ENCODE measurements at regions not wholly inside any gene's neighbourhood (a gene's known extent, or its start where the extent isn't known, plus 50 kb on each side); places are given as distances from the start of the nearest gene placed in this dataset.

GRCh38 chr7:41910940-41911600, 208.2 kb upstream of the INHBA start:
- H3K36me3 ChIP-seq (replicated peaks; ENCODE audit: control insufficient read depth, insufficient read depth, low read length) = no peaks in the 10 kb centered on the region
- no peak for DNase-seq
- H3K4me3 ChIP-seq (ENCODE audit: insufficient read depth, low read depth, low read length) = no peak overlapping the region
- no peaks in the 10 kb centered on the region for H3K27me3 ChIP-seq (ENCODE audit: control insufficient read depth, insufficient read depth, low read length)

GRCh38 chr7:41907444-41907843, 204.6 kb upstream of the INHBA start:
- Histone ChIP-seq H3K4me3 (ENCODE audit: insufficient read depth, low read depth, low read length) (no peak overlapping the region), H3K27me3 (ENCODE audit: control insufficient read depth, insufficient read depth, low read length) (no peaks in the 10 kb centered on the region), H3K36me3 (replicated peaks; ENCODE audit: control insufficient read depth, insufficient read depth, low read length) (no peaks in the 10 kb centered on the region)
- DNase-seq = no peak

- Histone ChIP-seq H3K4me3 (ENCODE audit: insufficient read depth, low read depth, low read length) (no peak overlapping the region), H3K27me3 (ENCODE audit: control insufficient read depth, insufficient read depth, low read length) (no peaks in the 10 kb centered on the region), H3K36me3 (replicated peaks; ENCODE audit: control insufficient read depth, insufficient read depth, low read length) (no peaks in the 10 kb centered on the region)
- no peak for DNase-seq
Observed at GRCh38 chr7:41900532-41900931, 197.6 kb upstream of the INHBA start.

GRCh38 chr7:41899823-41900433, 197.0 kb upstream of the INHBA start:
- Histone ChIP-seq H3K4me3 (ENCODE audit: insufficient read depth, low read depth, low read length) (no peak overlapping the region), H3K36me3 (replicated peaks; ENCODE audit: control insufficient read depth, insufficient read depth, low read length) (no peaks in the 10 kb centered on the region), H3K27me3 (ENCODE audit: control insufficient read depth, insufficient read depth, low read length) (no peaks in the 10 kb centered on the region)
- DNase-seq = no peak

GRCh38 chr7:41893656-41894055, 190.8 kb upstream of the INHBA start:
- H3K4me3 ChIP-seq (ENCODE audit: insufficient read depth, low read depth, low read length) = no peak overlapping the region
- H3K27me3 ChIP-seq (ENCODE audit: control insufficient read depth, insufficient read depth, low read length) = no peaks in the 10 kb centered on the region
- H3K36me3 ChIP-seq (replicated peaks; ENCODE audit: control insufficient read depth, insufficient read depth, low read length) = no peaks in the 10 kb centered on the region
- no peak for DNase-seq

- DNase-seq = peak; percentile 48
- Histone ChIP-seq H3K36me3 (replicated peaks; ENCODE audit: control insufficient read depth, insufficient read depth, low read length) (no peaks in the 10 kb centered on the region), H3K27me3 (ENCODE audit: control insufficient read depth, insufficient read depth, low read length) (no peaks in the 10 kb centered on the region), H3K4me3 (ENCODE audit: insufficient read depth, low read depth, low read length) (no peak overlapping the region)
Observed at GRCh38 chr7:41892356-41893100, 189.6 kb upstream of the INHBA start.

- H3K36me3 ChIP-seq (replicated peaks; ENCODE audit: control insufficient read depth, insufficient read depth, low read length) = no peaks in the 10 kb centered on the region
- no peak overlapping the region for H3K4me3 ChIP-seq (ENCODE audit: insufficient read depth, low read depth, low read length)
- H3K27me3 ChIP-seq (ENCODE audit: control insufficient read depth, insufficient read depth, low read length) = no peaks in the 10 kb centered on the region
- no peak for DNase-seq
Observed at GRCh38 chr7:41891950-41892349, 189.1 kb upstream of the INHBA start.

GRCh38 chr7:41890631-41891274, 187.9 kb upstream of the INHBA start:
- Histone ChIP-seq H3K36me3 (replicated peaks; ENCODE audit: control insufficient read depth, insufficient read depth, low read length) (no peaks in the 10 kb centered on the region), H3K4me3 (ENCODE audit: insufficient read depth, low read depth, low read length) (no peak overlapping the region), H3K27me3 (ENCODE audit: control insufficient read depth, insufficient read depth, low read length) (no peaks in the 10 kb centered on the region)
- no peak for DNase-seq

GRCh38 chr7:41889472-41889871, 186.6 kb upstream of the INHBA start:
- H3K36me3 ChIP-seq (replicated peaks; ENCODE audit: control insufficient read depth, insufficient read depth, low read length) = no peaks in the 10 kb centered on the region
- no peak overlapping the region for H3K4me3 ChIP-seq (ENCODE audit: insufficient read depth, low read depth, low read length)
- no peak for DNase-seq
- H3K27me3 ChIP-seq (ENCODE audit: control insufficient read depth, insufficient read depth, low read length) = no peaks in the 10 kb centered on the region

GRCh38 chr7:41889040-41889439, 186.2 kb upstream of the INHBA start:
- Histone ChIP-seq H3K4me3 (ENCODE audit: insufficient read depth, low read depth, low read length) (no peak overlapping the region), H3K36me3 (replicated peaks; ENCODE audit: control insufficient read depth, insufficient read depth, low read length) (no peaks in the 10 kb centered on the region), H3K27me3 (ENCODE audit: control insufficient read depth, insufficient read depth, low read length) (no peaks in the 10 kb centered on the region)
- no peak for DNase-seq

GRCh38 chr7:41887416-41887815, 184.5 kb upstream of the INHBA start:
- no peaks in the 10 kb centered on the region for H3K27me3 ChIP-seq (ENCODE audit: control insufficient read depth, insufficient read depth, low read length)
- H3K36me3 ChIP-seq (replicated peaks; ENCODE audit: control insufficient read depth, insufficient read depth, low read length) = no peaks in the 10 kb centered on the region
- no peak for DNase-seq
- no peak overlapping the region for H3K4me3 ChIP-seq (ENCODE audit: insufficient read depth, low read depth, low read length)

GRCh38 chr7:41886901-41887311, 184.0 kb upstream of the INHBA start:
- Histone ChIP-seq H3K27me3 (ENCODE audit: control insufficient read depth, insufficient read depth, low read length) (no peaks in the 10 kb centered on the region), H3K36me3 (replicated peaks; ENCODE audit: control insufficient read depth, insufficient read depth, low read length) (no peaks in the 10 kb centered on the region), H3K4me3 (ENCODE audit: insufficient read depth, low read depth, low read length) (no peak overlapping the region)
- peak; percentile 23 for DNase-seq

GRCh38 chr7:41886262-41886900, 183.5 kb upstream of the INHBA start:
- H3K4me3 ChIP-seq (ENCODE audit: insufficient read depth, low read depth, low read length) = no peak overlapping the region
- no peaks in the 10 kb centered on the region for H3K27me3 ChIP-seq (ENCODE audit: control insufficient read depth, insufficient read depth, low read length)
- no peak for DNase-seq
- no peaks in the 10 kb centered on the region for H3K36me3 ChIP-seq (replicated peaks; ENCODE audit: control insufficient read depth, insufficient read depth, low read length)

GRCh38 chr7:41885748-41886147, 182.9 kb upstream of the INHBA start:
- DNase-seq = no peak

More at GRCh38 chr7:41885748-41886147, 182.9 kb upstream of the INHBA start:
- no peaks in the 10 kb centered on the region for H3K27me3 ChIP-seq (ENCODE audit: control insufficient read depth, insufficient read depth, low read length)
- no peak overlapping the region for H3K4me3 ChIP-seq (ENCODE audit: insufficient read depth, low read depth, low read length)
- H3K36me3 ChIP-seq (replicated peaks; ENCODE audit: control insufficient read depth, insufficient read depth, low read length) = no peaks in the 10 kb centered on the region
